PC-3 (cell line): ENCODE measurements at regions not wholly inside any gene's neighbourhood (a gene's known extent, or its start where the extent isn't known, plus 50 kb on each side); places are given as distances from the start of the nearest gene placed in this dataset.

Experiments
- CTCF ChIP-seq: fragments of 300-600 bp; sonication (generic); conservative IDR thresholded peaks from 2 replicates; pipeline ENCODE4 v1.5.1; 2017; ENCODE audit warnings: antibody characterized with exemption, low read depth, mild to moderate bottlenecking, low read length
- EZH2 ChIP-seq: fragments of 300-600 bp; sonication (generic); IDR thresholded peaks from one replicate; pipeline ENCODE4 v1.6.1; 2017; ENCODE audit warnings: antibody characterized with exemption, mild to moderate bottlenecking, low read length; ENCODE audit not compliant: unreplicated experiment
- EZH2phosphoT487 ChIP-seq: fragments of 300-600 bp; sonication (generic); IDR thresholded peaks from 2 replicates; pipeline ENCODE4 v1.6.1; 2018; ENCODE audit warnings: mild to moderate bottlenecking, antibody characterized with exemption, low read length, borderline replicate concordance

DNA sequence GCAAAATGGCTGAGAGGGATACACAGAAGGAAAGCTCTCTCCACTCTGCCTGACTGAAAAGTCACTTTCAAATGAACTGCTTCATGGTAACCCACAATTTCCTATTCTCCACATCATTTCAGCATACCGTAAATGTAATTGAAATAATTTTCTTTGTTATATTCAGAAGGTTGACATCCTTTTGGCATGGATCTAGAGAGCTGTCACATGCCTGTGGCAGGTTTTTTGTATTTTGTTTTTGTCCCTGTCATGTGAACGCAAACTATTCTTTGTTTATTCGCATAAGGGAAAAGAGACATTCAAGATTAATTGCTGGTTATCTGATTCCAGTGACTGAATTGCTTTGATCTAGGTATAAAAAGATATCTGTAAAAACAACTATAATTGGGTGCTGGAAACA is 1808.1 kb downstream of the NCAM2 start:
- no peak for TF ChIP-seq EZH2
- no peak for TF ChIP-seq CTCF
- TF ChIP-seq EZH2phosphoT487: no peak
